Activated naive CD8-positive, alpha-beta T cell treated with anti-CD3 and anti-CD28 coated beads, Interleukin-2, amount 10 ng/mL, durations not matched to agents 7 days and 5 days (primary cell): ENCODE measurements at regions not wholly inside any gene's neighbourhood (a gene's known extent, or its start where the extent isn't known, plus 50 kb on each side); places are given as distances from the start of the nearest gene placed in this dataset.

ENCODE experiments used
- ATAC-seq: fragments of 150-1000 bp; cut with Tn5 transposase; one replicate; pipeline ENCODE4 v1.10.0; 2021; ENCODE audit warnings: low read depth, moderate library complexity
- POLR2A ChIA-PET: fragments of 350-600 bp; sonication (Branson Sonifier 250); formaldehyde crosslinking; loops from one replicate; lab custom pipeline; 2021; ENCODE audit warnings: antibody characterized with exemption; lab: Charles Lee
- DNase-seq: peaks from one replicate; pipeline ENCODE4 v3.0.0; 2021
- H3K27ac Mint-ChIP-seq: one replicate; pipeline ENCODE4 v1.8.0; 2022; ENCODE audit warnings: mild to moderate bottlenecking, mixed read lengths
- H3K27me3 Mint-ChIP-seq: one replicate; pipeline ENCODE4 v1.8.0; 2022; ENCODE audit warnings: mild to moderate bottlenecking, moderate library complexity, mixed read lengths
- H3K36me3 Mint-ChIP-seq: one replicate; pipeline ENCODE4 v1.8.0; 2021; ENCODE audit warnings: mild to moderate bottlenecking, mixed read lengths
- H3K4me1 Mint-ChIP-seq: one replicate; pipeline ENCODE4 v1.8.0; 2021; ENCODE audit warnings: mixed read lengths
- H3K4me3 Mint-ChIP-seq: one replicate; pipeline ENCODE4 v1.8.0; 2022; ENCODE audit warnings: mild to moderate bottlenecking, moderate library complexity, mixed read lengths
- H3K9me3 Mint-ChIP-seq: one replicate; pipeline ENCODE4 v1.8.0; 2021; ENCODE audit warnings: mixed read lengths

GRCh38 chr2:200042102-200042735 lies 86.8 kb downstream of the MAIP1 start:
- no peak for ATAC-seq
- H3K9me3 Mint-ChIP-seq = peaks cover 7% of the 10 kb centered on the region
- H3K27ac Mint-ChIP-seq = no peak overlapping the region
- H3K27me3 Mint-ChIP-seq = peaks cover 16% of the 10 kb centered on the region
- H3K36me3 Mint-ChIP-seq = no peaks in the 10 kb centered on the region
- H3K4me3 Mint-ChIP-seq = no peak overlapping the region
- POLR2A ChIA-PET = no interaction called here
- DNase-seq = no peak
- no peaks in the 10 kb centered on the region for H3K4me1 Mint-ChIP-seq

DNA sequence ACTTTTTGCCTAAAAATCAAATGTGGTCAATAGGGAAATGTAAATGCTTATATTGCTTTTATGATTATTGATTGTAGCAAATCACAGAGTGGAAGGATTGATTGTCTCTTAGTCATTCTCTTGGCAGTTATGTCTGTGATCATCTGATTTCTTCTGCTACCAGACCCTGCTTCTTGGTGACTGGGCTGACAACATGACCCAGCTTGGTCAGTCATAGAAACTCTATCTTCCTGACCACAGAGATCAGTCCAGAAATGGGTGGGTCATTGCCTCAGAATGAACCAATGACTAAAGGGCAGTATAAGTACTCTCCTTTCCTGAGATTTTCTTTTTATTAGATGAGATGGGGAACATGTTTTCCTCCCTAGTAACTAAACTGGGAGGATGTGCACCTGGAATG lies 87.6 kb downstream of the MAIP1 start:
- no peak overlapping the region for H3K4me3 Mint-ChIP-seq
- peaks cover 16% of the 10 kb centered on the region for H3K27me3 Mint-ChIP-seq
- POLR2A ChIA-PET = no interaction called here
- H3K4me1 Mint-ChIP-seq = no peaks in the 10 kb centered on the region
- ATAC-seq = no peak
- H3K36me3 Mint-ChIP-seq = no peaks in the 10 kb centered on the region
- H3K27ac Mint-ChIP-seq = no peak overlapping the region
- peaks cover 7% of the 10 kb centered on the region for H3K9me3 Mint-ChIP-seq
- DNase-seq = no peak

GRCh38 chr2:200044453-200044852 lies 89.1 kb downstream of the MAIP1 start:
- no peak for ATAC-seq
- no peaks in the 10 kb centered on the region for H3K4me1 Mint-ChIP-seq
- no peaks in the 10 kb centered on the region for H3K36me3 Mint-ChIP-seq
- H3K9me3 Mint-ChIP-seq = peaks cover 7% of the 10 kb centered on the region
- peaks cover 27% of the 10 kb centered on the region for H3K27me3 Mint-ChIP-seq
- H3K4me3 Mint-ChIP-seq = no peak overlapping the region
- no peak overlapping the region for H3K27ac Mint-ChIP-seq
- no peak for DNase-seq
- POLR2A ChIA-PET = no interaction called here

DNA sequence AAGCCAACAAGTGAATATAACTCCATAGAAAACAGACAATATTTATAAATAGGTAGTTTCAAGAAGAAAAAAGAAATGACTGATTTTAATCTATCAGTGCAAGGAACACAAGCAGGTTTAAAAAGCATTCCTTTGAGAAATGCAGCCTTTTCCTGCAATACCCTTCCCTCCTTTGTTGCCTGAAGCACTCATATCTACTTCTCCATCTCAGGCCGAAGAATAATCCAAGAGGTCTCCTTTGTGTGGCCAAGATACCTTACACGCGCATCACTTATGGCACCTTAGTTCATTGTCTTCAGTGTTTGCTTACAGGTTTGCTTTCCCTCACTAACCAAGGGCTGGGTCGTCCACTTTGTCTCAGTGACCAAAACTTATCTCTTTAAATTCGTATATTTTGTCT lies 93.0 kb downstream of the MAIP1 start:
- ATAC-seq = no peak
- no peak for DNase-seq
- peaks cover 7% of the 10 kb centered on the region for H3K9me3 Mint-ChIP-seq
- no peaks in the 10 kb centered on the region for H3K36me3 Mint-ChIP-seq
- POLR2A ChIA-PET = no interaction called here
- H3K27ac Mint-ChIP-seq = no peak overlapping the region
- H3K4me3 Mint-ChIP-seq = no peak overlapping the region
- H3K27me3 Mint-ChIP-seq = peaks cover 29% of the 10 kb centered on the region
- no peaks in the 10 kb centered on the region for H3K4me1 Mint-ChIP-seq

GRCh38 chr2:200049086-200049485 lies 93.7 kb downstream of the MAIP1 start:
- Mint-ChIP-seq H3K27me3 (peaks cover 29% of the 10 kb centered on the region), H3K36me3 (no peaks in the 10 kb centered on the region), H3K4me1 (no peaks in the 10 kb centered on the region), H3K9me3 (peaks cover 7% of the 10 kb centered on the region), H3K4me3 (no peak overlapping the region), H3K27ac (no peak overlapping the region)
- no peak for DNase-seq
- no peak for ATAC-seq
- POLR2A ChIA-PET = no interaction called here

DNA sequence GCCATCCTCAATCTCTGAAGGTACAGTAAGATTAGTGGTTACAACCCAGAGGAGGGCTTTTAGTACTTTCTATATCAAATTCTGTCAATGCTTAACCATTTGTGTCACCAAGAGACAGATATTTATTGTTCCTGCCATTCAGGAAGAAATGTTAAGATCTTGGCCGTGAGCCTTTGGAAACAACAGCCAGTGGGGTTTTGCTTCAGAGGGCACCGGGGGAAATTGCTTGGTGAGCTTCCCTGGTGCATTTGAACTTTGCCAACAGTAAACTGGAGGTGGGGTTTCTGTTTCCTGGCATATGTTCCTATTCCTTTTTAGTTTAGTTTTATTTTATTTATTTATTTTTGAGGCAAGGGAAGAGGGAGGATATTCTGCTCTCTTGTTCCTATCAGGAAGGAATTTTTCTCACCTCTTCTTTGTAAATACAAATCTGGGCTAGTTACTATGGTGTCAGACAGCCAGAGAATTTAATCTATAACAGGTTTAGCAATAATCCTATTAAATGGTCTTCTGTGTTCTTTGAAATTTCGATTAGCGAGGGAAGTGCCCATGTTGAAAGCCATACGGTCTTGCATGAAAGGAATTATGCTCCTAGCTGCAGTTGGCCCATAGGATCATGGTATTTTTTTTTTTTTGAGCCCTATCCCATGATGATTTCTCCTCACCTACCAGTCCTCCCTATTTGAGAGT lies 95.7 kb downstream of the MAIP1 start:
- Mint-ChIP-seq H3K27me3 (peaks cover 31% of the 10 kb centered on the region), H3K9me3 (peaks cover 7% of the 10 kb centered on the region), H3K4me1 (no peaks in the 10 kb centered on the region), H3K36me3 (no peaks in the 10 kb centered on the region), H3K4me3 (no peak overlapping the region), H3K27ac (no peak overlapping the region)
- DNase-seq = no peak
- ATAC-seq = no peak
- POLR2A ChIA-PET = no interaction called here

DNA sequence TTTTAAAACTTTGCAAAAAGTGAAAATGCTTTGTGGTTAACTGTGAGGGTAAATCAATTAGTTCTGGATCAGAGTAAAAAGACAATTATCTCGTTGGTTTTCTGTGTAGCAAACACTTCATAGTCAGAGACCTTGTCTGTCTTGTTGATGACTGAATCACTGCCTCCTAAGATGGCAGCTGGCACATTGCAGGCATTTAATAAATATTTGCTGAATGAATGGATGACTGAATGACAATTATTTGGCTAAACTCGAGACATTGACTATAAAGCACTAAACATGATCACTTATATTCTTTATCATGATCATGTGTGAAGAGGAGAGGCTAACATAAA lies 96.2 kb downstream of the MAIP1 start:
- ATAC-seq (no peak), DNase-seq (no peak)
- Mint-ChIP-seq H3K27me3 (peaks cover 31% of the 10 kb centered on the region), H3K27ac (no peak overlapping the region), H3K9me3 (peaks cover 4% of the 10 kb centered on the region), H3K4me1 (no peaks in the 10 kb centered on the region), H3K36me3 (no peaks in the 10 kb centered on the region), H3K4me3 (no peak overlapping the region)
- POLR2A ChIA-PET = no interaction called here

DNA sequence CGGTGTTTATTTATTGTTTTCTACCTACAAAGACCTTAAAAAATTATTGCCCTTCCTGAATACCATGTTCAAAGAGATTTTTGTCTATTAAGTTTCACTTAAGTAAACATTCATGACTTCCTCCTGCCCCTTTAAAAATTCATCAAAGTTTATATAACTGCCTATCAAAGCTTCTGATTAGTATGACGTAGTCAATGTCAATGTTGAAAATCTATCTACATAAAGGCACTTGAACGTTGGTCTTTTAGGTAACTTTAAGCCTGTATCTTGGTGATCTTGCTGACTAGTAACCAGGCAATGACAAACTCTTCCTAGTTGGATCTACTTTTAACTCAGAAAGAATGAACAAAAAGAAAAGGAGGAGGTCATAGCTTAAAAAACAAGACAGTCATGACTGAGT lies 97.2 kb downstream of the MAIP1 start:
- Mint-ChIP-seq H3K27ac (no peak overlapping the region), H3K9me3 (peaks cover 2% of the 10 kb centered on the region), H3K4me1 (no peaks in the 10 kb centered on the region), H3K36me3 (no peaks in the 10 kb centered on the region), H3K27me3 (peaks cover 29% of the 10 kb centered on the region), H3K4me3 (no peak overlapping the region)
- POLR2A ChIA-PET = no interaction called here
- DNase-seq (no peak), ATAC-seq (no peak)

DNA sequence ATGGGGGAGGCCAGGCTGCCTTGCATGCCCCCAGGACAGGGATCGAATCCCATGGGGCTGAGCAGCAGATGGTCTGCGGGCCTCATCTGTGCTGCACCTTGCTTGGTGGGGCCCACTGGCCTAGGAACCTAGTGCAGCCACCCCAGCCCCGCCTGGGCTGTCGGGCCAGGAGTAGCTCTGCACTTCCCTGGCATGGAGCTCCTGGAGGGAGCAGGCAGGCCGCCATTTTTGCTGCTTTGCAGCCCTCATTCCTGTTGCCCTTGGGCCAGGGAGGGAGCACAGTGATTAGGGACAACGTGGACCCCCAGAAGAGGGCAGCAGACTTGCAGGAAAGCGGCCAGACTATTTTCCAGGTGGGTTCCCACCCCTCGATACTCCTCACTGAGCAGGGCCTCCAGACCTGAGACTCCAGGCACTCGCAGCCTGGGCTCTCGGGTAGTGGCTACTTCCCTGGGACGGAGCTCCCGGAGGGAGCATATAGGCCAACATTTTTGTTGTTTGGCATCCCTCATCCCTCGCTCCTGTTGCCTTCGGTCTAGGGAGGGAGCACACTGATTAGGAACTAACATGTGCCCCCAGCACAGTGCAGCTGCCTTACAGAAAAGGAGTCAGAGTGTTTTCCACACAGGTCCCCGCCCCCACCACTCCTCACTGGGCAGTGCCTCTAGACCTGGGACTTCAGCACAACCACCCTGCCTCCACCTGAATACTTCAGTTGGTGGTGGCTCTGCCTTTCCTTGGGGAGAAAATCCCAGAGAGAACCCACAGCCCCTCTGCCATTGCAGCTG lies 99.5 kb downstream of the MAIP1 start:
- POLR2A ChIA-PET = no interaction called here
- peaks cover 3% of the 10 kb centered on the region for H3K9me3 Mint-ChIP-seq
- no peak for DNase-seq
- peaks cover 31% of the 10 kb centered on the region for H3K27me3 Mint-ChIP-seq
- H3K4me1 Mint-ChIP-seq = no peaks in the 10 kb centered on the region
- ATAC-seq = no peak
- no peak overlapping the region for H3K4me3 Mint-ChIP-seq
- no peaks in the 10 kb centered on the region for H3K36me3 Mint-ChIP-seq
- no peak overlapping the region for H3K27ac Mint-ChIP-seq

GRCh38 chr2:200056105-200056504 lies 100.7 kb downstream of the MAIP1 start:
- Mint-ChIP-seq H3K36me3 (no peaks in the 10 kb centered on the region), H3K4me3 (no peak overlapping the region), H3K4me1 (no peaks in the 10 kb centered on the region)

GRCh38 chr2:200063155-200063554 lies 107.8 kb downstream of the MAIP1 start:
- H3K27me3 Mint-ChIP-seq = peaks cover 25% of the 10 kb centered on the region
- H3K36me3 Mint-ChIP-seq = no peaks in the 10 kb centered on the region
- H3K4me3 Mint-ChIP-seq = no peak overlapping the region
- H3K4me1 Mint-ChIP-seq = no peaks in the 10 kb centered on the region
- no peak overlapping the region for H3K27ac Mint-ChIP-seq
- POLR2A ChIA-PET = no interaction called here
- DNase-seq (no peak), ATAC-seq (no peak)
- no peaks in the 10 kb centered on the region for H3K9me3 Mint-ChIP-seq

More at GRCh38 chr2:200056105-200056504, 100.7 kb downstream of the MAIP1 start:
- Mint-ChIP-seq H3K9me3 (peaks cover 3% of the 10 kb centered on the region), H3K27me3 (peaks cover 26% of the 10 kb centered on the region), H3K27ac (no peak overlapping the region)
- POLR2A ChIA-PET = no interaction called here
- no peak for DNase-seq
- ATAC-seq = no peak

GRCh38 chr2:200064879-200065278 lies 109.5 kb downstream of the MAIP1 start:
- Mint-ChIP-seq H3K27me3 (peaks cover 12% of the 10 kb centered on the region), H3K9me3 (no peaks in the 10 kb centered on the region), H3K36me3 (no peaks in the 10 kb centered on the region), H3K27ac (no peak overlapping the region), H3K4me1 (no peaks in the 10 kb centered on the region), H3K4me3 (no peak overlapping the region)
- POLR2A ChIA-PET = no interaction called here
- ATAC-seq (no peak), DNase-seq (no peak)

- Mint-ChIP-seq H3K27ac (no peak overlapping the region), H3K4me1 (no peaks in the 10 kb centered on the region), H3K9me3 (no peaks in the 10 kb centered on the region), H3K27me3 (peaks cover 12% of the 10 kb centered on the region), H3K36me3 (no peaks in the 10 kb centered on the region), H3K4me3 (no peak overlapping the region)
- ATAC-seq (no peak), DNase-seq (no peak)
- POLR2A ChIA-PET = no interaction called here
These were observed 110.1 kb downstream of the MAIP1 start for GRCh38 chr2:200065477-200065876.

DNA sequence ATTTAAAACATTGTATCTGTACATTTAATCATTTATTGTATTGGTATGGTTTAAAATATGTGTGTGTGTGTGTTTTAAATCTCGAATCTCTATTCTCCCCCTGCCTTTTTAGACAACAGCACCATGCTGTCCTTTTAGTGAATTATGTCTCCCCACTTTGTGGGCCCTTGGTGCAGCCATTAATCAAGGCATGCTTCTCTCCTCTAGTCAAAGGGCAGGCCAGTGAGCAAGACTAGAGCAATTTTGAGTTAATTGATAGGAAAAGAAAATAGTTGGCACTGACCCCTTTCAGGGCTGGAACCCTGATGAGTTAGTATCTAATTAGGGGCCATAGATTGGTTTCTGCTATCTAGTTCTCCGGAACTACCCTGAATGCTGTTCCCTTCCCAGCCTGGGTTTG lies 111.0 kb downstream of the MAIP1 start:
- no peak overlapping the region for H3K4me3 Mint-ChIP-seq
- no peak overlapping the region for H3K27ac Mint-ChIP-seq
- peaks cover 2% of the 10 kb centered on the region for H3K9me3 Mint-ChIP-seq
- ATAC-seq = no peak
- DNase-seq = no peak
- no peaks in the 10 kb centered on the region for H3K4me1 Mint-ChIP-seq
- peaks cover 12% of the 10 kb centered on the region for H3K27me3 Mint-ChIP-seq
- POLR2A ChIA-PET = no interaction called here
- no peaks in the 10 kb centered on the region for H3K36me3 Mint-ChIP-seq
